Dedifferentiated amniotic fluid mesenchymal stem cell (primary cell): ENCODE measurements at regions not wholly inside any gene's neighbourhood (a gene's known extent, or its start where the extent isn't known, plus 50 kb on each side); places are given as distances from the start of the nearest gene placed in this dataset.

Experiments used
- DNase-seq: peaks from one replicate; pipeline ENCODE4 v3.0.0-alpha.2; 2016; ENCODE audit errors: extremely low spot score

GRCh38 chr2:60321816-60322215 is 231.6 kb downstream of the BCL11A start:
- no peak for DNase-seq

DNA sequence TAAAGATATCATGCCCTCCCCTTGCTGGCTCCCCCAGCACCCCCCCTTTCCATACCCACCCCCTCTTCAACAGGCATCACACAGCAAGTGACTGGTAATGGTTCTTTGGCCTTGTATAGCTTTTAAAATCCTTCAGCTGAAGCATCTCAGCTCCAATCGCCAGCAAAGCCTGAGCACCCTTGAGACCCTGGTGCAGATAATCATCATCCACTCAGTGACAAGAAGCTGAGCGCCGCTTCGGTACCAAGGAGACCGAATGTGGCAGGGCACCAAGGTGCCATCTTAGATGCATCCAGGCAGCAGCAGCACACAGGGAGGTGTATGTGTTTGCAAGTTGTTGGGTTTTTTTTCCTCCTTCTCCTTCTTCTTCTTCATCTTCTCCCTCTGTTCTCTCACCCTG is 232.7 kb downstream of the BCL11A start:
- no peak for DNase-seq

DNA sequence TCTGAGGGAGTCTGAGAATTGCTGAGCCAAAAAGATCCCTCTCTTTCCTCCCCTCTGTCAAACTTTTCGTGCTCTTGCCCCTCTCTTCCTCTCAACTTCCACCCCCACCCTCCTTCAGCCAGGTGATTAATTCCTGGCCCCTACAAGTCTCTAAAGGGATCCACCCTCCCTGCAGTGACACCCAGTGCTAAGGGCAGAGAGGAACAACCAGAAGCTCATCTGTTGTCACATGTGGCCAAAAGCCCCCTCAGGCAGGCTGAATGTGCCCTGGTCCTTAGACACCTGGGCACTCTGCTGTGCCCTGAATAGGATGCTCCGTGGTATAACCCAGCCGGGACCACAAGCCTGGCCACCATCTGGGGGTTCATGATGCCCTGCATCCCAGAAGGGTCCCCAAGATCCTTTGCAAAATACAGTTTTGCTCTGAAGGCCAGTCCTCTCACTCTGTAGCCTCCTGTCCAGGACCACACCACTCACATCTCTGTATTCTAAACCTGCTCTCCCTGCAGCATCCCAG is 234.4 kb downstream of the BCL11A start:
- no peak for DNase-seq

DNA sequence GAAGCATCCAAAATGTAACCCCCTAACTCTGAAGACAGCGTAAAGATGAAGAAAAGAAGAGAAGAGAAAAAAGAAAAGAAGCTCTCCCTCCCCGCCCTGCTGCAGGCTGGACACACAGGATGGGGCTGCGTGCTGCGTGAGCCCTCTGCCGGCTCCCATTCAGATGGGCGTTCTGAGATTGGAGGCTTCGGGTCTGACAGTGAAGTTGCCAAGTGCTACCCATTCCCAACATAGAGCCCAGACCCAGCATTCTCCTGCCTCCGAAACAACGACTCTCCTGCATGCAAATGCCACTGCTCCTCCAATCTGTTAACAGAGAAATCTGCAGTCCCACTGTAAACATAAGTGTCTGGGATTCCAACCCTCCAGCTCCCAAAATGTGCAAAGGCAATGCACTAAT is 234.9 kb downstream of the BCL11A start:
- no peak for DNase-seq

- DNase-seq: no peak
Observed at GRCh38 chr2:60317844-60318243, 235.6 kb downstream of the BCL11A start.

GRCh38 chr2:60317034-60317386 is 236.4 kb downstream of the BCL11A start:
- DNase-seq: no peak

GRCh38 chr2:60316381-60317033 is 236.9 kb downstream of the BCL11A start:
- no peak for DNase-seq

DNA sequence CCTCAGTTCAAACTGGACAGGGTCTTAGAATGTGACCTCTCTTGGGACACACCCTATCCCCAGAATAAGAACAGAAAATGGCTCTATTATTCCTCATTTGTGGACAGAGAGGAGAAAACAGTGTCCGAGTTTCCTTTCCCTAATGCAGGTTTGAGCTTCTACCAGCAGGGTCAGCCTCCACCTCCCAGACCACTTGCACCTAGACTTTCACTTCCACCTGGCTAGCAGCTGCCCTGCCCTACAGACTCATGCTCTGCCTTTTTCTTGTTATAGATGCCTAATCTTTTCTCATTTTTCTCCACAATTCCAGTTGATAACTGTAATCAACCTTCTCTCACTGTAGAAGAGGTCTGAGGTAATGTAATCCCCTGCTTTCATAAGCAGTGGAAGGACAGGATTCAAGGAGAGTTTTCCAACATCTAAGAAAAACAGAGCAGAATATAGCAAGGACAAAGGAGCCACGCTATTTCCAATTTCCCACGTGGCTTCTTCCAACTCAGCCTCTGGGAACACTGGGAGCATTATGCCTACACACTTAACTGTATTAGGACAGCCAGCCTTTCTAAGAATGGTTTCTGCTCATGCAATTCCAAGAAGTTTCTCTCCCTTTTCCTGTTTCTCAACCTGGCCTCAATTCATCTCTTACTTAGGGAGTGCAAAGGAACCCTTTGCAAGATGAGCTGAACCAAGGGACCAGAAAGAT is 239.8 kb downstream of the BCL11A start:
- DNase-seq: no peak

GRCh38 chr2:60312618-60313017 is 240.8 kb downstream of the BCL11A start:
- no peak for DNase-seq

- no peak for DNase-seq
Observed at GRCh38 chr2:60311524-60311923, 241.9 kb downstream of the BCL11A start.

GRCh38 chr2:60309941-60310660 is 243.4 kb downstream of the BCL11A start:
- DNase-seq: no peak

DNA sequence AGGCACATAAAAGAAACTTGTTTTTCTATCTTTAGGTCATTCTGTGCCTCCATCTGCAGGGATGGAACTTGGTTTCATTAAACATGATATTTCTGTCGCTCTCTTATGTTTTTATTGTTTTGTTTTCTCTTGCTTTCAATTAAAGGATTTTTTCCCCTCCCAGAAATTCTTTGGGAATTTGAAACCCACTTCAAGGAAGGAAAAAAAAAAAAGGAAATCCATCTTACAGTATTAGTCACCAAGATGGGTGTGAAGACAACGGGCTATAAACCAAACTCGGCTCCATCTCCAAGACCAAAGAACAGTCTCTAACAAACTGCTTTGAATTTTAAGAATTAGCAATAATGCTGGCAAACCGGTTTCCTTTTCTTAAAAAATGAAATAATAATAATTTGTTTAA is 244.1 kb downstream of the BCL11A start:
- no peak for DNase-seq

- no peak for DNase-seq
Observed at GRCh38 chr2:60306267-60306861, 247.1 kb downstream of the BCL11A start.

DNA sequence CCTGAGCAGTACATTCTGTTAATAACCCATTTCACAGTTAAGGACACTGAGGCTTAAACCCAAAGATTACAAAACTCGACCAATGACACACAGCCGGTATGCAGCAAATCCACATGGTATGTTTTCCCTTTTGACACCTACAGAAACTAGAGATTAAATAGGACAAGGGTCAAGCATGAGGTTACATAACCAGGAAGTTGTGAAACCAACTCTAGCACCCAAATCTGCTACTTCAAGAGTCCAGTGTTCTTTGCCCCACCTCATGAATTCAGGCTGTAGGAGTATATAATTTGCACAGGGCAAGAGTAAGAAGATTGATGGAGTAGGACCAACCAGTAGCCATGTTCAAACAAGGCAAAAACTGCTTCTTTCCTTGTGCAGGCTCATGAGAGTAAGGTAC is 249.8 kb downstream of the BCL11A start:
- no peak for DNase-seq

- DNase-seq: no peak
Observed at GRCh38 chr2:60302377-60303126, 250.9 kb downstream of the BCL11A start.

DNA sequence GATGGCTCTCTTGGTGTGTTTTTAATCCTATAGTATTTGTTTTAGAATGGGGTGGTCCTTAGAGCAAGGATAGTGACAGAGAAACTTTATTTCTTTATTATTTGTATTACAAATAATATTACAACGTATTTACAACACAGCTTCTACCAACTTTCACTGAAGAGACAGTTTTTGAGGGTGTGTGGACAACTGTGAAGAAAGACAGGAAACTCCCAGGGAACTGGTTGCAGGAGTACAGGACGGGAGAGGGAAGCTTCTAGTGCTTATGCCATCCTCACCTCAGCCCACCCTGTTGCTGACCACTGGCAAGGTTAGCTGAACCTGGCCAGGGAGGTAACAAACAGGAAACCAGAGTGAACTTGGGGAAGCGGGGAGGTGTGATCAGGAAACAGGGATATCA is 251.7 kb downstream of the BCL11A start:
- no peak for DNase-seq

GRCh38 chr2:60299179-60299578 is 254.3 kb downstream of the BCL11A start:
- DNase-seq: no peak

GRCh38 chr2:60298006-60298696 is 255.3 kb downstream of the BCL11A start:
- DNase-seq: no peak

DNA sequence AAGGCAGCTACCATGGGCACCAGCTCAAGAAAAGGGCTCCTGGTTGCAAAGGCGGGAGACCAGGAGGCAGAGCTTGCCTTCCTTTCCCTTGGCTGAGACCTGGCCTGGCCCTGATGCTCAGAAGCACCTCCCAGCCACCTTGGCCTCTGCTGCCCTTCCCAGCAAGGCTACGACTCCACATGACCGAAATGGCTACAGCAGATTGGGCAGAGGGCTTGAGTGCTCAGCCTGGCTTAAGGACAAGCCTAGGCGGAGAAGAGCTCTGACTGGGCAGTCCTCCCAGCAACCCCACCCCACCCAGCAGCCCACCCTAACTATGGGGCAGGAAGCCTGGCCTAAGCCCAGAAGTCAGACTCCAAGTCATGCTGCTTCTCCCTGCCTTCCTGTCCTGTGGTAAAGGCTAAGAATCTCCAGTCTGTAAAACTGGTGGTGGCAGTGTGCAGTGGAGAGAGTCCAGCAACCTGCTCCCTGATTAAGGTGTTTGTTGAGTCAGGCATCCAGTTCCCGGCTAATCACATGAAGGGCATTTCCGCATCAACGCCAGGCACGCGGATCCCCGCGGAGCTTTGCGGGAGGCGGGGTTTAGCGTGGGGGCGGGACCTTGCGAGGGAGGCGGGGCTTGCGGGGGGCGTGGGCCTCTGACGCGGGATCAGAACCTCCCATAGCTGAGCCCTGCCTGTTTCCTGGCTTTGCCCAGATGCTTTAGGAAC is 256.0 kb downstream of the BCL11A start:
- DNase-seq: no peak

DNA sequence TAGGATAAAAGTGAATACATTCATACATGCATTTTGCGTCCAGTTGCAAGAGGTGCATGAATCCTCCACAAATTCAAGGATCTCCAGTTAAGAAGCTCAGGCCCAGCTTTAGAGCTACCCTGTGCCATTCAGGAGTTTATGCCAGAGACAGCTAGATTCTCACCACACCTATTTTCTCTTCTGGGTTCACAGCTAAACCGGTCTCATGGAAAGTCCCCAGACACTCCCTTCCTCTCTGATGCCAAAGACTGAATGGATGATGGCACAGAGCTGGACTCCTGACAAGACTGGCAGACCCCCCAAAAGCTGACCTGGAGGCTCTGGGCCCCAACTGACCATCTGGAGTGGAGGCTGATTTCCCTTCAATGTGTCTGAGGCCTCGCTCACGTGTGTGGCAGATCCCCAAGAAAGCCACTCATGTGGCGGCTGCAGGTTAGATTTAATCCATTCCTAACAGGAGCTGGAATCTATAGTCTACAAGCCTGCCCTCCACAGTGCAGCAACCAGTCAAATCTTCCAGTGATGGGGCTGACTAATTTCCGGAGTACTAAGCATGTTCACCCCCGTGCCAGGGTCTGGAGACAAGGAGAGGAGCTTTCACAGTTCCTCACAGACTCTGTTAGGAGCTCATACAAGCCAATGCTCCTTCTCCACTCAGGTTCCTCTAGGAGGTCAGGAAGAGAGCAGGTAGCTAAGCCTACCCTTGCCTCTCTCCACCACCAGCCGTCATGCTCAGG is 257.1 kb downstream of the BCL11A start:
- no peak for DNase-seq
